ENCODE measurements at regions not wholly inside any gene's neighbourhood (a gene's known extent, or its start where the extent isn't known, plus 50 kb on each side); places are given as distances from the start of the nearest gene placed in this dataset.

GRCh38 chr10:94065787-94066186, 72.1 kb downstream of the PLCE1 start:
- TF ChIP-seq CTCF (IDR thresholded peaks at IDR 0.05; ENCODE audit: low read depth, low read length) (no peak), POLR2A (IDR thresholded peaks at IDR 0.05; ENCODE audit: extremely low read depth, insufficient read length) (no peak)

All from NB4 (cell line).